HL-60 (cell line): ENCODE measurements at regions not wholly inside any gene's neighbourhood (a gene's known extent, or its start where the extent isn't known, plus 50 kb on each side); places are given as distances from the start of the nearest gene placed in this dataset.
A peak's percentile ranks its signal among the peaks of the same experiment; 100 is the strongest.

Source experiments
- DNase-seq, 2 experiments: peaks; one replicate each; pipeline ENCODE4 v3.0.0-alpha.2; 2010 to 2020; ENCODE audit warnings: low read depth in 1 of 2, low spot score in 1 of 2
- H3K27ac ChIP-seq: fragments of 250-450 bp; sonication (Bioruptor Pico); replicated peaks from 2 replicates; pipeline ENCODE4 v1.5.1; 2020; ENCODE audit warnings: mild to moderate bottlenecking, moderate library complexity
- H3K27me3 ChIP-seq: fragments of 250-450 bp; sonication (Bioruptor Pico); 2 replicates; pipeline ENCODE4 v1.5.1; 2021; ENCODE audit warnings: mild to moderate bottlenecking, moderate library complexity; ENCODE audit not compliant: insufficient read depth, poor library complexity, severe bottlenecking
- H3K4me3 ChIP-seq: replicated peaks from 2 replicates; pipeline ENCODE4 v1.5.1; 2011; ENCODE audit warnings: mild to moderate bottlenecking, control low read depth, low read length; ENCODE audit not compliant: insufficient read depth
- GABPA ChIP-seq: IDR thresholded peaks from 2 replicates; pipeline ENCODE4 v1.6.1; 2012; ENCODE audit warnings: low read depth
- POLR2AphosphoS5 ChIP-seq: IDR thresholded peaks from 2 replicates; pipeline ENCODE4 v1.6.1; 2012; ENCODE audit warnings: low read depth
- SPI1 ChIP-seq: IDR thresholded peaks from 2 replicates; pipeline ENCODE4 v1.6.1; 2012; ENCODE audit warnings: low read depth, mild to moderate bottlenecking, borderline replicate concordance
- TF ChIP-seq, protein P1 (sequence below): IDR thresholded peaks from one replicate; pipeline ENCODE4 v1.5.1; 2011; ENCODE audit warnings: low read length, control low read depth, inconsistent platforms; ENCODE audit not compliant: insufficient read depth
- TF ChIP-seq, protein P2 (sequence below): IDR thresholded peaks from 2 replicates; pipeline ENCODE4 v1.6.1; 2012; ENCODE audit warnings: low read depth; ENCODE audit not compliant: insufficient replicate concordance

DNA sequence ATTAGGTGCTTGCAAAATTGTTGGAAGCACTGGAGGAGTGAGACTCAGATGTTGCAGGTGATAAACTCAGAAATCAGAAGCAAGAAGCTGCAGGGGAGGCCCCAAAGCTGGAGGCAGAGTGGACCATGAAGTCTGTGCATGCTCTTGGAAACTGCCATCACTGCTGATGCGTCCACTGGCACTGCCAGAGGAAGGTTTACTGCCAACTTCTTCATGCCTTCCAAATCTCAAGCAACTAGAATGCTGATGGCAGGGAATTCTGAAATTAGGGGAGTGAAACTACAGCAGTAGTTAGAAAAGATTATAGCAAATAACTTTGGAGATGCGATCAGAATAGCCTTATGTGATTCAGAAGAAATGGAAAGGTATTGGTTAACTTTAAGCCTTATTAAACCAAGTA is 277.1 kb upstream of the SDK2 start:
- Histone ChIP-seq H3K27ac (no peak overlapping the region), H3K27me3 (peaks cover 4% of the 10 kb centered on the region), H3K4me3 (no peak overlapping the region)
- no peak for DNase-seq
- TF ChIP-seq, protein P1, sequence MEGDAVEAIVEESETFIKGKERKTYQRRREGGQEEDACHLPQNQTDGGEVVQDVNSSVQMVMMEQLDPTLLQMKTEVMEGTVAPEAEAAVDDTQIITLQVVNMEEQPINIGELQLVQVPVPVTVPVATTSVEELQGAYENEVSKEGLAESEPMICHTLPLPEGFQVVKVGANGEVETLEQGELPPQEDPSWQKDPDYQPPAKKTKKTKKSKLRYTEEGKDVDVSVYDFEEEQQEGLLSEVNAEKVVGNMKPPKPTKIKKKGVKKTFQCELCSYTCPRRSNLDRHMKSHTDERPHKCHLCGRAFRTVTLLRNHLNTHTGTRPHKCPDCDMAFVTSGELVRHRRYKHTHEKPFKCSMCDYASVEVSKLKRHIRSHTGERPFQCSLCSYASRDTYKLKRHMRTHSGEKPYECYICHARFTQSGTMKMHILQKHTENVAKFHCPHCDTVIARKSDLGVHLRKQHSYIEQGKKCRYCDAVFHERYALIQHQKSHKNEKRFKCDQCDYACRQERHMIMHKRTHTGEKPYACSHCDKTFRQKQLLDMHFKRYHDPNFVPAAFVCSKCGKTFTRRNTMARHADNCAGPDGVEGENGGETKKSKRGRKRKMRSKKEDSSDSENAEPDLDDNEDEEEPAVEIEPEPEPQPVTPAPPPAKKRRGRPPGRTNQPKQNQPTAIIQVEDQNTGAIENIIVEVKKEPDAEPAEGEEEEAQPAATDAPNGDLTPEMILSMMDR = no peak
- TF ChIP-seq GABPA = no peak
- TF ChIP-seq, protein P2, sequence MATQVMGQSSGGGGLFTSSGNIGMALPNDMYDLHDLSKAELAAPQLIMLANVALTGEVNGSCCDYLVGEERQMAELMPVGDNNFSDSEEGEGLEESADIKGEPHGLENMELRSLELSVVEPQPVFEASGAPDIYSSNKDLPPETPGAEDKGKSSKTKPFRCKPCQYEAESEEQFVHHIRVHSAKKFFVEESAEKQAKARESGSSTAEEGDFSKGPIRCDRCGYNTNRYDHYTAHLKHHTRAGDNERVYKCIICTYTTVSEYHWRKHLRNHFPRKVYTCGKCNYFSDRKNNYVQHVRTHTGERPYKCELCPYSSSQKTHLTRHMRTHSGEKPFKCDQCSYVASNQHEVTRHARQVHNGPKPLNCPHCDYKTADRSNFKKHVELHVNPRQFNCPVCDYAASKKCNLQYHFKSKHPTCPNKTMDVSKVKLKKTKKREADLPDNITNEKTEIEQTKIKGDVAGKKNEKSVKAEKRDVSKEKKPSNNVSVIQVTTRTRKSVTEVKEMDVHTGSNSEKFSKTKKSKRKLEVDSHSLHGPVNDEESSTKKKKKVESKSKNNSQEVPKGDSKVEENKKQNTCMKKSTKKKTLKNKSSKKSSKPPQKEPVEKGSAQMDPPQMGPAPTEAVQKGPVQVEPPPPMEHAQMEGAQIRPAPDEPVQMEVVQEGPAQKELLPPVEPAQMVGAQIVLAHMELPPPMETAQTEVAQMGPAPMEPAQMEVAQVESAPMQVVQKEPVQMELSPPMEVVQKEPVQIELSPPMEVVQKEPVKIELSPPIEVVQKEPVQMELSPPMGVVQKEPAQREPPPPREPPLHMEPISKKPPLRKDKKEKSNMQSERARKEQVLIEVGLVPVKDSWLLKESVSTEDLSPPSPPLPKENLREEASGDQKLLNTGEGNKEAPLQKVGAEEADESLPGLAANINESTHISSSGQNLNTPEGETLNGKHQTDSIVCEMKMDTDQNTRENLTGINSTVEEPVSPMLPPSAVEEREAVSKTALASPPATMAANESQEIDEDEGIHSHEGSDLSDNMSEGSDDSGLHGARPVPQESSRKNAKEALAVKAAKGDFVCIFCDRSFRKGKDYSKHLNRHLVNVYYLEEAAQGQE = no peak
- TF ChIP-seq SPI1 = no peak
- no peak for TF ChIP-seq POLR2AphosphoS5

- TF ChIP-seq, protein P2 = no peak
- TF ChIP-seq, protein P1 = no peak
- TF ChIP-seq SPI1 = peak; percentile 43
- no peak for TF ChIP-seq POLR2AphosphoS5
- Histone ChIP-seq H3K27ac (no peak overlapping the region), H3K4me3 (no peak overlapping the region), H3K27me3 (peaks cover 4% of the 10 kb centered on the region)
- no peak for DNase-seq
Measured at GRCh38 chr17:73924114-73924908, 279.2 kb upstream of the RPL38 start.

GRCh38 chr17:73924909-73925186 is 278.6 kb upstream of the RPL38 start:
- TF ChIP-seq, protein P2 = no peak
- TF ChIP-seq GABPA (no peak), POLR2AphosphoS5 (no peak), SPI1 (no peak)
- TF ChIP-seq, protein P1 = no peak
- DNase-seq = no peak
- no peak overlapping the region for H3K27ac ChIP-seq
- H3K4me3 ChIP-seq = no peak overlapping the region
- H3K27me3 ChIP-seq = peaks cover 4% of the 10 kb centered on the region
